VCaP (cell line): ENCODE measurements at regions not wholly inside any gene's neighbourhood (a gene's known extent, or its start where the extent isn't known, plus 50 kb on each side); places are given as distances from the start of the nearest gene placed in this dataset.
"Not testable (repeated sequence)": the region's sequence is repeated elsewhere in the genome, so short reads cannot be mapped to it uniquely, and the experiment has no call there.

Experiments
- H3K27ac ChIP-seq: fragments of 450-650 bp; 2 replicates; pipeline ENCODE4 v1.5.1; 2017
- CTCF ChIP-seq: fragments of 450-650 bp; conservative IDR thresholded peaks from 2 replicates; pipeline ENCODE4 v1.5.1; 2017; ENCODE audit warnings: mild to moderate bottlenecking, moderate library complexity

- no peak overlapping the region for H3K27ac ChIP-seq
- no peak for TF ChIP-seq CTCF
Measured at GRCh38 chr12:58321414-58321813, 380.0 kb downstream of the ATP23 start.

GRCh38 chr12:58323676-58324075, 382.3 kb downstream of the ATP23 start:
- H3K27ac ChIP-seq, result no peak overlapping the region
- TF ChIP-seq CTCF, result no peak

- H3K27ac ChIP-seq, result no peak overlapping the region
- no peak for TF ChIP-seq CTCF
Measured at GRCh38 chr12:58325561-58325960, 384.2 kb downstream of the ATP23 start.

GRCh38 chr12:58326534-58326933, 385.2 kb downstream of the ATP23 start:
- no peak overlapping the region for H3K27ac ChIP-seq
- no peak for TF ChIP-seq CTCF

GRCh38 chr12:58336581-58337242, 395.3 kb downstream of the ATP23 start:
- not testable (repeated sequence) for H3K27ac ChIP-seq

GRCh38 chr12:58337539-58337938, 396.2 kb downstream of the ATP23 start:
- not testable (repeated sequence) for H3K27ac ChIP-seq

- H3K27ac ChIP-seq, result peak overlapping the region; percentile 66
- TF ChIP-seq CTCF, result no peak
Measured at GRCh38 chr12:58341791-58342190, 400.4 kb downstream of the ATP23 start.

GRCh38 chr12:58342736-58343135, 401.4 kb downstream of the ATP23 start:
- no peak for TF ChIP-seq CTCF

More at GRCh38 chr12:58342736-58343135, 401.4 kb downstream of the ATP23 start:
- H3K27ac ChIP-seq, result peak overlapping the region; percentile 66
